Stomach (tissue), 8 donors: ENCODE measurements at regions not wholly inside any gene's neighbourhood (a gene's known extent, or its start where the extent isn't known, plus 50 kb on each side); places are given as distances from the start of the nearest gene placed in this dataset.

Experiments used
- DNase-seq, 2 donors: peaks; one replicate each; pipeline versions ENCODE4 v3.0.0 to v3.0.0-alpha.2; 2013 to 2019
- H3K27ac ChIP-seq, 5 donors: fragments of 200-600 bp in 4 of 5; sonication (generic) in 4 of 5; one replicate each; pipeline ENCODE4 v1.5.1; 2013 to 2019; ENCODE audit warnings: mild to moderate bottlenecking in 1 of 5, moderate library complexity in 1 of 5
- H3K27me3 ChIP-seq, 3 donors: fragments of 200-600 bp; sonication (generic); one replicate each; pipeline ENCODE4 v1.5.1; 2017 to 2019; ENCODE audit warnings: mixed run types in 1 of 3
- H3K36me3 ChIP-seq, 4 donors: fragments of 200-600 bp; sonication (generic); 1 replicate in 3 of 4; 2 replicates in 1 of 4; pipeline ENCODE4 v1.5.1; 2016 to 2019
- H3K4me1 ChIP-seq, 4 donors: fragments of 200-600 bp; sonication (generic); one replicate each; pipeline ENCODE4 v1.5.1; 2016 to 2019
- H3K4me3 ChIP-seq, 4 donors: fragments of 200-600 bp; sonication (generic) in 3 of 4; one replicate each; pipeline ENCODE4 v1.5.1; 2016 to 2019; ENCODE audit warnings: mild to moderate bottlenecking in 1 of 4
- H3K9me3 ChIP-seq, 4 donors: fragments of 200-600 bp; sonication (generic); one replicate each; pipeline ENCODE4 v1.5.1; 2016 to 2019
- CTCF ChIP-seq, 7 experiments: fragments of 450-650 bp in 4 of 7; fragments of 200-600 bp in 3 of 7; sonication (generic) in 3 of 7; IDR thresholded peaks; one replicate each; pipeline ENCODE4 v1.5.1; 2016 to 2019; ENCODE audit warnings: antibody characterized with exemption in 7 of 7, control low read depth in 2 of 7, mild to moderate bottlenecking in 1 of 7
- EP300 ChIP-seq: sonication (generic); formaldehyde crosslinking; IDR thresholded peaks from one replicate; pipeline ENCODE4 v1.6.1; 2017; ENCODE audit warnings: antibody characterized with exemption
- POLR2A ChIP-seq, 4 donors: fragments of 450-650 bp; IDR thresholded peaks; one replicate each; pipeline ENCODE4 v1.6.1; 2016; ENCODE audit warnings: antibody characterized with exemption in 4 of 4, control low read depth in 2 of 4, mild to moderate bottlenecking in 1 of 4, moderate library complexity in 1 of 4
- POLR2AphosphoS5 ChIP-seq, 3 donors: sonication (generic); formaldehyde crosslinking; IDR thresholded peaks; one replicate each; pipeline ENCODE4 v1.6.1; 2016; ENCODE audit warnings: antibody characterized with exemption in 3 of 3
- WGBS, 5 donors: extraction: QIAGEN DNeasy Blood & Tissue Kit in 3 of 5; methylation state at CpG; one replicate each; pipeline versions ENCODE4 v1.1.5 to v1.1.7; 2013 to 2018; 5-methylcytosine and 5-hydroxymethylcytosine counted together
- intact Hi-C: fragments of 100-400 bp; cut with DNase I; formaldehyde crosslinking; loops from one replicate; pipeline ENCODE4 v1.15.1; 2023; ENCODE audit warnings: low total_unique reads
- donor health status: healthy with polysubstance abuse.
- donor health status: Bipolar disorder and iron deficiency.
- donor health status: healthy.

- 79 to 96% (median 86%) methylated on average over 1 of the region's 1 CpG for WGBS, 5 donors
- TF ChIP-seq CTCF (IDR thresholded peaks at IDR 0.05) (no peak), EP300 (no peak), POLR2AphosphoS5 (IDR thresholded peaks at IDR 0.05) (no peak)
- Histone ChIP-seq H3K4me1 (no peaks in the 10 kb centered on the region), H3K9me3 (peaks cover 0 to 6% (median 0%) of the 10 kb centered on the region in 4 donors), H3K4me3 (no peak overlapping the region), H3K27ac (no peak overlapping the region), H3K36me3 (no peaks in the 10 kb centered on the region), H3K27me3 (no peaks in the 10 kb centered on the region)
- no peak for DNase-seq
- intact Hi-C loops, result no loop called here
Observed at GRCh38 chr3:176581589-176581988, 615.7 kb downstream of the TBL1XR1 start.

DNA sequence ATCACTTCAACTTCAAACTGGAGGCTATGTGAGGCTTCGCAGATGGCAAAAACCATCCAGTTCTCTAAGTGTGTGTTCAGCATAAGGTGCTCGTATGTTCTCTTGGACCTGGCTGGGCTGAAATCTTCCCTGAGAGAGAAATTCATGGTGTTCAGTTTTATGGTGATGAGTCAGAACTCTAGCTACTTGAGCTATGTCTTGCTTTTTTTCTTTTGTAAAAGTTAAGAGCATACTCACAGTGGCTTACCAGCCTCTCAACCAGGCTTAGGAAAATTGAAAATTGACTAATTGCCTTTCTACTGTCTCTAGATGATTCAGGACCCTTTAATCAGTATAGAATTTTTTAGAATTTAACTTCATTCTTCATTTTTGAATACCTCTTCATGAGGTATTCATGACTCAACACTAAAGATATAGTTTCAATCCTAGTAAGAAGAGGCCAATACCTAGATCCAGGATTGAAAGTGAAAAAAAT lies 617.5 kb downstream of the TBL1XR1 start:
- H3K4me1 ChIP-seq, result no peaks in the 10 kb centered on the region
- 84 to 99% (median 97%) methylated on average over 2 of the region's 2 CpGs for WGBS, 5 donors
- H3K9me3 ChIP-seq, result peaks cover 0 to 6% (median 0%) of the 10 kb centered on the region in 4 donors
- DNase-seq, result no peak
- H3K36me3 ChIP-seq, result no peaks in the 10 kb centered on the region
- no peak overlapping the region for H3K27ac ChIP-seq
- H3K4me3 ChIP-seq, result no peak overlapping the region
- no peaks in the 10 kb centered on the region for H3K27me3 ChIP-seq
- intact Hi-C loops, result no loop called here
- no peak for TF ChIP-seq POLR2AphosphoS5 (IDR thresholded peaks at IDR 0.05)

DNA sequence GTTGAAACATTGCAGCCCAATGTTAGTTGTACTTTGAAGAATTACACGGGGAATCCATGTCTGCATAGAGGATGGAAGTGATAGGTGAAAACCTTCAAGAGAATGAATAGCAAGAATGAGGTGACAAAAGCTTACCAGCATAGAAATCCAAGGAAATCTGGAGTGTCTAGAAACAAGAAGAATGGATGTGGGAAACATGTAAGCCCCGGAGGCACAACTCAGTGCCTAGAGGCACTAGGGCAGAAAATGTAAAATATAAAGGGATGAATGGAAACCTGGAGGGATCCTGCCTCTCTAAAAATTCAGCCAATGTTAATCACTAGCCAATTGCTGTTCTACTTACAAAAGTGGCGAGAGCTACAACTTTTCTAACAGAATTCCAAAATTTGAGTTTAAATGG lies 619.0 kb downstream of the TBL1XR1 start:
- Histone ChIP-seq H3K4me3 (no peak overlapping the region), H3K9me3 (no peaks in the 10 kb centered on the region), H3K27me3 (no peaks in the 10 kb centered on the region), H3K36me3 (no peaks in the 10 kb centered on the region), H3K4me1 (no peaks in the 10 kb centered on the region), H3K27ac (no peak overlapping the region)
- intact Hi-C loops, result no loop called here
- 88 to 93% (median 90%) methylated on average over 3 of the region's 3 CpGs for WGBS, 5 donors
- no peak for DNase-seq
- TF ChIP-seq EP300 (no peak), POLR2AphosphoS5 (IDR thresholded peaks at IDR 0.05) (no peak), POLR2A (IDR thresholded peaks at IDR 0.05) (no peak), CTCF (IDR thresholded peaks at IDR 0.05) (no peak)

GRCh38 chr3:176577447-176577846 lies 619.8 kb downstream of the TBL1XR1 start:
- intact Hi-C loops, result no loop called here
- H3K4me1 ChIP-seq, result no peaks in the 10 kb centered on the region
- no peak for DNase-seq
- H3K4me3 ChIP-seq, result no peak overlapping the region
- H3K27ac ChIP-seq, result no peak overlapping the region
- TF ChIP-seq POLR2AphosphoS5 (IDR thresholded peaks at IDR 0.05), result no peak
- TF ChIP-seq POLR2A (IDR thresholded peaks at IDR 0.05), result no peak
- no peak for TF ChIP-seq EP300
- WGBS, 5 donors, result 70 to 80% (median 73%) methylated on average over 5 of the region's 5 CpGs
- H3K9me3 ChIP-seq, result no peaks in the 10 kb centered on the region
- no peaks in the 10 kb centered on the region for H3K27me3 ChIP-seq
- H3K36me3 ChIP-seq, result no peaks in the 10 kb centered on the region

GRCh38 chr3:176574786-176575185 lies 622.5 kb downstream of the TBL1XR1 start:
- DNase-seq, result no peak
- Histone ChIP-seq H3K9me3 (no peaks in the 10 kb centered on the region), H3K36me3 (no peaks in the 10 kb centered on the region), H3K27ac (no peak overlapping the region), H3K4me3 (no peak overlapping the region), H3K4me1 (no peaks in the 10 kb centered on the region), H3K27me3 (no peaks in the 10 kb centered on the region)
- WGBS, 5 donors, result 0 to 62% (median 0%) methylated on average over 1 of the region's 1 CpG
- TF ChIP-seq POLR2A (IDR thresholded peaks at IDR 0.05) (no peak), EP300 (no peak), POLR2AphosphoS5 (IDR thresholded peaks at IDR 0.05) (no peak), CTCF (IDR thresholded peaks at IDR 0.05) (no peak)
- intact Hi-C loops, result no loop called here
